ENCODE measurements at regions not wholly inside any gene's neighbourhood (a gene's known extent, or its start where the extent isn't known, plus 50 kb on each side); places are given as distances from the start of the nearest gene placed in this dataset.

GRCh38 chr14:87809261-87809660 is 183.7 kb downstream of the GALC start:
- no peak for TF ChIP-seq CTCF (conservative IDR thresholded peaks at IDR 0.05; ENCODE audit: low read depth, low read length)
- H3K4me3 ChIP-seq (ENCODE audit: low read depth, low read length): no peak overlapping the region
- no peak for DNase-seq (ENCODE audit: low read depth)

- peak; percentile 2 for DNase-seq (ENCODE audit: low read depth)
- no peak overlapping the region for H3K4me3 ChIP-seq (ENCODE audit: low read depth, low read length)
- peak; percentile 91 for TF ChIP-seq CTCF (conservative IDR thresholded peaks at IDR 0.05; ENCODE audit: low read depth, low read length)
These were observed 187.7 kb downstream of the GALC start for GRCh38 chr14:87805315-87805723.

GRCh38 chr14:87800216-87800615 is 192.8 kb downstream of the GALC start:
- no peak for TF ChIP-seq CTCF (conservative IDR thresholded peaks at IDR 0.05; ENCODE audit: low read depth, low read length)
- no peak overlapping the region for H3K4me3 ChIP-seq (ENCODE audit: low read depth, low read length)
- DNase-seq (ENCODE audit: low read depth): no peak

GRCh38 chr14:87799400-87799799 is 193.6 kb downstream of the GALC start:
- TF ChIP-seq CTCF (conservative IDR thresholded peaks at IDR 0.05; ENCODE audit: low read depth, low read length): no peak
- H3K4me3 ChIP-seq (ENCODE audit: low read depth, low read length): no peak overlapping the region
- DNase-seq (ENCODE audit: low read depth): no peak

- no peak for TF ChIP-seq CTCF (conservative IDR thresholded peaks at IDR 0.05; ENCODE audit: low read depth, low read length)
- no peak for DNase-seq (ENCODE audit: low read depth)
These were observed 196.0 kb downstream of the GALC start for GRCh38 chr14:87797001-87797400.

GRCh38 chr14:87794561-87794960 is 198.4 kb downstream of the GALC start:
- no peak for DNase-seq (ENCODE audit: low read depth)
- no peak overlapping the region for H3K4me3 ChIP-seq (ENCODE audit: low read depth, low read length)
- no peak for TF ChIP-seq CTCF (conservative IDR thresholded peaks at IDR 0.05; ENCODE audit: low read depth, low read length)

More at GRCh38 chr14:87797001-87797400, 196.0 kb downstream of the GALC start:
- H3K4me3 ChIP-seq (ENCODE audit: low read depth, low read length): no peak overlapping the region

GRCh38 chr14:87785897-87786296 is 207.1 kb downstream of the GALC start:
- TF ChIP-seq CTCF (conservative IDR thresholded peaks at IDR 0.05; ENCODE audit: low read depth, low read length): no peak
- no peak for DNase-seq (ENCODE audit: low read depth)
- no peak overlapping the region for H3K4me3 ChIP-seq (ENCODE audit: low read depth, low read length)
